ENCODE measurements at regions not wholly inside any gene's neighbourhood (a gene's known extent, or its start where the extent isn't known, plus 50 kb on each side); places are given as distances from the start of the nearest gene placed in this dataset.
"Not testable (repeated sequence)": the region's sequence is repeated elsewhere in the genome, so short reads cannot be mapped to it uniquely, and the experiment has no call there.

GRCh38 chr11:121863126-121863525 lies 252.9 kb downstream of the BLID start:
- DNase-seq (ENCODE audit: insufficient read length, low spot score), result no peak
- no peak for FAIRE-seq

GRCh38 chr11:121855138-121855537 lies 260.9 kb downstream of the BLID start:
- not testable (repeated sequence) for FAIRE-seq

More at GRCh38 chr11:121863126-121863525, 252.9 kb downstream of the BLID start:
- TF ChIP-seq CTCF (IDR thresholded peaks at IDR 0.05; ENCODE audit: insufficient read depth, missing control alignments), result no peak

GRCh38 chr11:121844016-121844415 lies 272.0 kb downstream of the BLID start:
- no peak for DNase-seq (ENCODE audit: insufficient read length, low spot score)
- no peak for FAIRE-seq
- no peak for TF ChIP-seq CTCF (IDR thresholded peaks at IDR 0.05; ENCODE audit: insufficient read depth, missing control alignments)

More at GRCh38 chr11:121855138-121855537, 260.9 kb downstream of the BLID start:
- DNase-seq (ENCODE audit: insufficient read length, low spot score), result not testable (repeated sequence)

GRCh38 chr11:121842192-121842585 lies 273.8 kb downstream of the BLID start:
- TF ChIP-seq CTCF (IDR thresholded peaks at IDR 0.05; ENCODE audit: insufficient read depth, missing control alignments), result no peak
- DNase-seq (ENCODE audit: insufficient read length, low spot score) (no peak), FAIRE-seq (no peak)

GRCh38 chr11:121841487-121842191 lies 274.4 kb downstream of the BLID start:
- no peak for DNase-seq (ENCODE audit: insufficient read length, low spot score)
- no peak for TF ChIP-seq CTCF (IDR thresholded peaks at IDR 0.05; ENCODE audit: insufficient read depth, missing control alignments)
- no peak for FAIRE-seq

GRCh38 chr11:121839781-121840180 lies 276.2 kb downstream of the BLID start:
- FAIRE-seq, result no peak
- DNase-seq (ENCODE audit: insufficient read length, low spot score), result no peak
- TF ChIP-seq CTCF (IDR thresholded peaks at IDR 0.05; ENCODE audit: insufficient read depth, missing control alignments), result no peak

- FAIRE-seq (no peak), DNase-seq (ENCODE audit: insufficient read length, low spot score) (no peak)
- no peak for TF ChIP-seq CTCF (IDR thresholded peaks at IDR 0.05; ENCODE audit: insufficient read depth, missing control alignments)
Measured at GRCh38 chr11:121838571-121838970, 277.4 kb downstream of the BLID start.

Measured in D721Med (cell line).